ENCODE measurements at regions not wholly inside any gene's neighbourhood (a gene's known extent, or its start where the extent isn't known, plus 50 kb on each side); places are given as distances from the start of the nearest gene placed in this dataset.

GRCh38 chr13:26973295-26973694 is 198.3 kb downstream of the USP12 start:
- TF ChIP-seq MAX (IDR thresholded peaks at IDR 0.05; ENCODE audit: low read depth, low read length) = no peak
- no peak for TF ChIP-seq CTCF (IDR thresholded peaks at IDR 0.05; ENCODE audit: low read depth, low read length)
- TF ChIP-seq POLR2A (IDR thresholded peaks at IDR 0.05; ENCODE audit: extremely low read depth, insufficient read length) = no peak
- no peak for TF ChIP-seq MYC (IDR thresholded peaks at IDR 0.05; ENCODE audit: low read depth, low read length)
